HEK293 (cell line): ENCODE measurements at regions not wholly inside any gene's neighbourhood (a gene's known extent, or its start where the extent isn't known, plus 50 kb on each side); places are given as distances from the start of the nearest gene placed in this dataset.

Experiments used
- GLI4 ChIP-seq: fragments of 450-650 bp; formaldehyde crosslinking; IDR thresholded peaks from 2 replicates; pipeline ENCODE4 v1.5.1; 2016; ENCODE audit warnings: missing biosample characterization, missing genetic modification characterization
- KLF7 ChIP-seq: fragments of 450-650 bp; formaldehyde crosslinking; IDR thresholded peaks from 2 replicates; pipeline ENCODE4 v1.5.1; 2016; ENCODE audit warnings: missing biosample characterization, missing genetic modification characterization, borderline replicate concordance
- TRIM28 ChIP-seq: IDR thresholded peaks from 2 replicates; pipeline ENCODE4 v1.6.1; 2011; ENCODE audit warnings: low read length, control low read depth, borderline replicate concordance
- ZNF707 ChIP-seq: fragments of 450-650 bp; formaldehyde crosslinking; IDR thresholded peaks from 2 replicates; pipeline ENCODE4 v1.5.1; 2016; ENCODE audit warnings: missing biosample characterization, missing genetic modification characterization
- ZNF76 ChIP-seq: fragments of 450-650 bp; formaldehyde crosslinking; IDR thresholded peaks from 2 replicates; pipeline ENCODE4; 2016; ENCODE audit warnings: low read depth, missing biosample characterization, missing genetic modification characterization, borderline replicate concordance
- TF ChIP-seq, protein P1 (sequence below): fragments of 450-650 bp; formaldehyde crosslinking; IDR thresholded peaks from 2 replicates; pipeline ENCODE4 v1.5.1; 2016; ENCODE audit warnings: missing biosample characterization, missing genetic modification characterization
- TF ChIP-seq, protein P2 (sequence below): fragments of 450-650 bp; formaldehyde crosslinking; IDR thresholded peaks from 2 replicates; pipeline ENCODE4 v1.5.1; 2016; ENCODE audit warnings: missing biosample characterization, missing genetic modification characterization
- TF ChIP-seq, protein P3 (sequence below): fragments of 450-650 bp; formaldehyde crosslinking; IDR thresholded peaks from 2 replicates; pipeline ENCODE4 v1.5.1; 2016; ENCODE audit warnings: missing biosample characterization, missing genetic modification characterization
- TF ChIP-seq, protein P4 (sequence below): sonication (generic); formaldehyde crosslinking; IDR thresholded peaks from 2 replicates; pipeline ENCODE4 v1.8.1; 2022; ENCODE audit warnings: mild to moderate bottlenecking, moderate library complexity, missing genetic modification reagents
- TF ChIP-seq, protein P5 (sequence below): fragments of 450-650 bp; formaldehyde crosslinking; IDR thresholded peaks from 2 replicates; pipeline ENCODE4 v1.5.1; 2016; ENCODE audit warnings: missing biosample characterization, missing genetic modification characterization, borderline replicate concordance
- TF ChIP-seq, protein P6 (sequence below): fragments of 450-650 bp; formaldehyde crosslinking; IDR thresholded peaks from 2 replicates; pipeline ENCODE4 v1.5.1; 2016; ENCODE audit warnings: missing biosample characterization, missing genetic modification characterization
- TF ChIP-seq, protein P7 (sequence below): fragments of 450-650 bp; formaldehyde crosslinking; IDR thresholded peaks from 2 replicates; pipeline ENCODE4 v1.5.1; 2016; ENCODE audit warnings: missing biosample characterization, missing genetic modification characterization

DNA sequence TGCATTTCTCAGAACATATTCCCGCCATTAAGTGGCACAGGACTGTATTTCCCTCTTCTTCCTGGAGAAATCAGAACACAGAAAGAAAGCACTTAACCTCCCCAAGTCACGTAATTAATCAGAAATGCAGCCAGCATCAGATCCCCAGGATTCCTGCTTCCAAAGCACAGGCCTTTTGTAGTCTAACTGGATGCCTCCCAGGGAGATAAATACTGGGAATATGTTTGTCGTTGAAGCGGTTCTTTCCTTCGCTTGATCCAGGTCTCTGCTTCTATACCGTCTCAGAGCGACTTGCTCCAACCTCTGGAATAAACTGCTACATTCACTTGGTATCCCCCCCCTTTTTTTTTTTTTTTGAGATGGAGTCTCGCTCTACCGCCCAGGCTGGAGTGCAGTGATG lies 198.6 kb downstream of the KBTBD8 start:
- TF ChIP-seq, protein P1, sequence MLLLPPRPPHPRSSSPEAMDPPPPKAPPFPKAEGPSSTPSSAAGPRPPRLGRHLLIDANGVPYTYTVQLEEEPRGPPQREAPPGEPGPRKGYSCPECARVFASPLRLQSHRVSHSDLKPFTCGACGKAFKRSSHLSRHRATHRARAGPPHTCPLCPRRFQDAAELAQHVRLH: no peak
- TF ChIP-seq, protein P2, sequence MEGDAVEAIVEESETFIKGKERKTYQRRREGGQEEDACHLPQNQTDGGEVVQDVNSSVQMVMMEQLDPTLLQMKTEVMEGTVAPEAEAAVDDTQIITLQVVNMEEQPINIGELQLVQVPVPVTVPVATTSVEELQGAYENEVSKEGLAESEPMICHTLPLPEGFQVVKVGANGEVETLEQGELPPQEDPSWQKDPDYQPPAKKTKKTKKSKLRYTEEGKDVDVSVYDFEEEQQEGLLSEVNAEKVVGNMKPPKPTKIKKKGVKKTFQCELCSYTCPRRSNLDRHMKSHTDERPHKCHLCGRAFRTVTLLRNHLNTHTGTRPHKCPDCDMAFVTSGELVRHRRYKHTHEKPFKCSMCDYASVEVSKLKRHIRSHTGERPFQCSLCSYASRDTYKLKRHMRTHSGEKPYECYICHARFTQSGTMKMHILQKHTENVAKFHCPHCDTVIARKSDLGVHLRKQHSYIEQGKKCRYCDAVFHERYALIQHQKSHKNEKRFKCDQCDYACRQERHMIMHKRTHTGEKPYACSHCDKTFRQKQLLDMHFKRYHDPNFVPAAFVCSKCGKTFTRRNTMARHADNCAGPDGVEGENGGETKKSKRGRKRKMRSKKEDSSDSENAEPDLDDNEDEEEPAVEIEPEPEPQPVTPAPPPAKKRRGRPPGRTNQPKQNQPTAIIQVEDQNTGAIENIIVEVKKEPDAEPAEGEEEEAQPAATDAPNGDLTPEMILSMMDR (tag by site-specific recombination): no peak
- TF ChIP-seq, protein P3, sequence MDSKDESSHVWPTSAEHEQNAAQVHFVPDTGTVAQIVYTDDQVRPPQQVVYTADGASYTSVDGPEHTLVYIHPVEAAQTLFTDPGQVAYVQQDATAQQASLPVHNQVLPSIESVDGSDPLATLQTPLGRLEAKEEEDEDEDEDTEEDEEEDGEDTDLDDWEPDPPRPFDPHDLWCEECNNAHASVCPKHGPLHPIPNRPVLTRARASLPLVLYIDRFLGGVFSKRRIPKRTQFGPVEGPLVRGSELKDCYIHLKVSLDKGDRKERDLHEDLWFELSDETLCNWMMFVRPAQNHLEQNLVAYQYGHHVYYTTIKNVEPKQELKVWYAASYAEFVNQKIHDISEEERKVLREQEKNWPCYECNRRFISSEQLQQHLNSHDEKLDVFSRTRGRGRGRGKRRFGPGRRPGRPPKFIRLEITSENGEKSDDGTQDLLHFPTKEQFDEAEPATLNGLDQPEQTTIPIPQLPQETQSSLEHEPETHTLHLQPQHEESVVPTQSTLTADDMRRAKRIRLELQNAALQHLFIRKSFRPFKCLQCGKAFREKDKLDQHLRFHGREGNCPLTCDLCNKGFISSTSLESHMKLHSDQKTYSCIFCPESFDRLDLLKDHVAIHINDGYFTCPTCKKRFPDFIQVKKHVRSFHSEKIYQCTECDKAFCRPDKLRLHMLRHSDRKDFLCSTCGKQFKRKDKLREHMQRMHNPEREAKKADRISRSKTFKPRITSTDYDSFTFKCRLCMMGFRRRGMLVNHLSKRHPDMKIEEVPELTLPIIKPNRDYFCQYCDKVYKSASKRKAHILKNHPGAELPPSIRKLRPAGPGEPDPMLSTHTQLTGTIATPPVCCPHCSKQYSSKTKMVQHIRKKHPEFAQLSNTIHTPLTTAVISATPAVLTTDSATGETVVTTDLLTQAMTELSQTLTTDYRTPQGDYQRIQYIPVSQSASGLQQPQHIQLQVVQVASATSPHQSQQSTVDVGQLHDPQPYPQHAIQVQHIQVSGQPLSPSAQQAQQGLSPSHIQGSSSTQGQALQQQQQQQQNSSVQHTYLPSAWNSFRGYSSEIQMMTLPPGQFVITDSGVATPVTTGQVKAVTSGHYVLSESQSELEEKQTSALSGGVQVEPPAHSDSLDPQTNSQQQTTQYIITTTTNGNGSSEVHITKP (tag by site-specific recombination): no peak
- TF ChIP-seq, protein P4, sequence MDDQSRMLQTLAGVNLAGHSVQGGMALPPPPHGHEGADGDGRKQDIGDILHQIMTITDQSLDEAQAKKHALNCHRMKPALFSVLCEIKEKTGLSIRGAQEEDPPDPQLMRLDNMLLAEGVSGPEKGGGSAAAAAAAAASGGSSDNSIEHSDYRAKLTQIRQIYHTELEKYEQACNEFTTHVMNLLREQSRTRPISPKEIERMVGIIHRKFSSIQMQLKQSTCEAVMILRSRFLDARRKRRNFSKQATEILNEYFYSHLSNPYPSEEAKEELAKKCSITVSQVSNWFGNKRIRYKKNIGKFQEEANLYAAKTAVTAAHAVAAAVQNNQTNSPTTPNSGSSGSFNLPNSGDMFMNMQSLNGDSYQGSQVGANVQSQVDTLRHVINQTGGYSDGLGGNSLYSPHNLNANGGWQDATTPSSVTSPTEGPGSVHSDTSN (CRISPR knock-in tag): no peak
- TF ChIP-seq, protein P5, sequence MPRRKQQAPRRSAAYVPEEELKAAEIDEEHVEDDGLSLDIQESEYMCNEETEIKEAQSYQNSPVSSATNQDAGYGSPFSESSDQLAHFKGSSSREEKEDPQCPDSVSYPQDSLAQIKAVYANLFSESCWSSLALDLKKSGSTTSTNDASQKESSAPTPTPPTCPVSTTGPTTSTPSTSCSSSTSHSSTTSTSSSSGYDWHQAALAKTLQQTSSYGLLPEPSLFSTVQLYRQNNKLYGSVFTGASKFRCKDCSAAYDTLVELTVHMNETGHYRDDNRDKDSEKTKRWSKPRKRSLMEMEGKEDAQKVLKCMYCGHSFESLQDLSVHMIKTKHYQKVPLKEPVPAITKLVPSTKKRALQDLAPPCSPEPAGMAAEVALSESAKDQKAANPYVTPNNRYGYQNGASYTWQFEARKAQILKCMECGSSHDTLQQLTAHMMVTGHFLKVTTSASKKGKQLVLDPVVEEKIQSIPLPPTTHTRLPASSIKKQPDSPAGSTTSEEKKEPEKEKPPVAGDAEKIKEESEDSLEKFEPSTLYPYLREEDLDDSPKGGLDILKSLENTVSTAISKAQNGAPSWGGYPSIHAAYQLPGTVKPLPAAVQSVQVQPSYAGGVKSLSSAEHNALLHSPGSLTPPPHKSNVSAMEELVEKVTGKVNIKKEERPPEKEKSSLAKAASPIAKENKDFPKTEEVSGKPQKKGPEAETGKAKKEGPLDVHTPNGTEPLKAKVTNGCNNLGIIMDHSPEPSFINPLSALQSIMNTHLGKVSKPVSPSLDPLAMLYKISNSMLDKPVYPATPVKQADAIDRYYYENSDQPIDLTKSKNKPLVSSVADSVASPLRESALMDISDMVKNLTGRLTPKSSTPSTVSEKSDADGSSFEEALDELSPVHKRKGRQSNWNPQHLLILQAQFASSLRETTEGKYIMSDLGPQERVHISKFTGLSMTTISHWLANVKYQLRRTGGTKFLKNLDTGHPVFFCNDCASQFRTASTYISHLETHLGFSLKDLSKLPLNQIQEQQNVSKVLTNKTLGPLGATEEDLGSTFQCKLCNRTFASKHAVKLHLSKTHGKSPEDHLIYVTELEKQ: no peak
- TF ChIP-seq TRIM28 (no peak), GLI4 (tag by site-specific recombination) (no peak), KLF7 (tag by site-specific recombination) (no peak), ZNF76 (tag by site-specific recombination) (no peak), ZNF707 (tag by site-specific recombination) (no peak)
- TF ChIP-seq, protein P6, sequence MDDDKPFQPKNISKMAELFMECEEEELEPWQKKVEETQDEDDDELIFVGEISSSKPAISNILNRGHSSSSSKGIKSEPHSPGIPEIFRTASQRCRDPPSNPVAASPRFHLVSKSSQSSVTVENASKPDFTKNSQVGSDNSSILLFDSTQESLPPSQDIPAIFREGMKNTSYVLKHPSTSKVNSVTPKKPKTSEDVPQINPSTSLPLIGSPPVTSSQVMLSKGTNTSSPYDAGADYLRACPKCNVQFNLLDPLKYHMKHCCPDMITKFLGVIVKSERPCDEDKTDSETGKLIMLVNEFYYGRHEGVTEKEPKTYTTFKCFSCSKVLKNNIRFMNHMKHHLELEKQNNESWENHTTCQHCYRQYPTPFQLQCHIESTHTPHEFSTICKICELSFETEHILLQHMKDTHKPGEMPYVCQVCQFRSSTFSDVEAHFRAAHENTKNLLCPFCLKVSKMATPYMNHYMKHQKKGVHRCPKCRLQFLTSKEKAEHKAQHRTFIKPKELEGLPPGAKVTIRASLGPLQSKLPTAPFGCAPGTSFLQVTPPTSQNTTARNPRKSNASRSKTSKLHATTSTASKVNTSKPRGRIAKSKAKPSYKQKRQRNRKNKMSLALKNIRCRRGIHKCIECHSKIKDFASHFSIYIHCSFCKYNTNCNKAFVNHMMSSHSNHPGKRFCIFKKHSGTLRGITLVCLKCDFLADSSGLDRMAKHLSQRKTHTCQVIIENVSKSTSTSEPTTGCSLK (tag by site-specific recombination): no peak
- TF ChIP-seq, protein P7, sequence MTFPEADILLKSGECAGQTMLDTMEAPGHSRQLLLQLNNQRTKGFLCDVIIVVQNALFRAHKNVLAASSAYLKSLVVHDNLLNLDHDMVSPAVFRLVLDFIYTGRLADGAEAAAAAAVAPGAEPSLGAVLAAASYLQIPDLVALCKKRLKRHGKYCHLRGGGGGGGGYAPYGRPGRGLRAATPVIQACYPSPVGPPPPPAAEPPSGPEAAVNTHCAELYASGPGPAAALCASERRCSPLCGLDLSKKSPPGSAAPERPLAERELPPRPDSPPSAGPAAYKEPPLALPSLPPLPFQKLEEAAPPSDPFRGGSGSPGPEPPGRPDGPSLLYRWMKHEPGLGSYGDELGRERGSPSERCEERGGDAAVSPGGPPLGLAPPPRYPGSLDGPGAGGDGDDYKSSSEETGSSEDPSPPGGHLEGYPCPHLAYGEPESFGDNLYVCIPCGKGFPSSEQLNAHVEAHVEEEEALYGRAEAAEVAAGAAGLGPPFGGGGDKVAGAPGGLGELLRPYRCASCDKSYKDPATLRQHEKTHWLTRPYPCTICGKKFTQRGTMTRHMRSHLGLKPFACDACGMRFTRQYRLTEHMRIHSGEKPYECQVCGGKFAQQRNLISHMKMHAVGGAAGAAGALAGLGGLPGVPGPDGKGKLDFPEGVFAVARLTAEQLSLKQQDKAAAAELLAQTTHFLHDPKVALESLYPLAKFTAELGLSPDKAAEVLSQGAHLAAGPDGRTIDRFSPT (tag by site-specific recombination): no peak
